Medulla oblongata (tissue), 1 donor: ENCODE measurements at regions not wholly inside any gene's neighbourhood (a gene's known extent, or its start where the extent isn't known, plus 50 kb on each side); places are given as distances from the start of the nearest gene placed in this dataset.
"Not testable (repeated sequence)": the region's sequence is repeated elsewhere in the genome, so short reads cannot be mapped to it uniquely, and the experiment has no call there.

Experiments
- DNase-seq: peaks from one replicate; pipeline ENCODE4 v3.0.0-alpha.2; 2015; ENCODE audit errors: extremely low spot score

DNA sequence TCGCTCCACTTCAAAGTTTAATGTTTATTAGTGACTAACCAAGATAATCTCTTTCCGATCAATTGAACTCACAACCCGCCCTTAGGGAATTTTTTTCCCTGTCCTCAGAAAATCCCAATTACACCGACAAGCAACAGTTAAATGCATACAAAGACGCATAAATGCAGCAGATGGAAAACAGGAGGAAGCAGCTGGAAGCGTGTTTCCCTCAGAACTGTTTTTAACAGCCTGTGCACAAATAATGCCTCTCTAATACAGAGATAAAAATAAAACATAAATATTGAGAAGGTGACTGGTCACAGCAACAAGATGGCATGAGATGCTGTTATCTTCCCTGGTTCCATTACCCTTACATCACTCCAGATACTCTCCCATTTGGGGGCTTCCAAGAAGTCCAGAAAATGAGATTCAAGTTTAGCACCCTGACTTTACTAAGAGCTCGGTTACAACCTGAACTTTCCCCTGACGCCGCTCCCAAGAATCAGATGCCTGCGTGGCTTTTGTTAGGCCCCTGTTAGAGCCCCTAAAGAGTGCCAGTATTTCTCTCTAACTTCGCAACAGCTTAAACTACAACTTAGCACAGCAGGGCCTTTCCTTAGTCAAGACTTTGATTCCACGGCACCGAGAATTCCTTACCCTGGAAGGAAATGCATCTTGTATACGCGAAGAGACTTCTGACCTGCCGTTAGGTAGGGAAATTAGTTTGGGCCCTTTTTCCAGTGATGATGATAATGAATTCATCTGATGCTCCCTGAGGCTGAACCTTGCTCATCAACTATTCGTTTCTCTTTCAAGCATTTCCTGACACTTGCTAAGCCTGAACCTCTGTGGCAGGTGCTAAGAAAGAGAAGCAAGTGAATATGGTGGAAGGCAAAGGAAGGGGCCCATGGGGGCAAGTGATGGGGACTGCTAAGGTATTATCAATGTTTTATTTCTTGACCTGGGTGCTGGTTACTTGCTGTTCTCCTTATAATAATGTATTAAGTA is 137.7 kb upstream of the SMYD2 start:
- DNase-seq, result no peak

DNA sequence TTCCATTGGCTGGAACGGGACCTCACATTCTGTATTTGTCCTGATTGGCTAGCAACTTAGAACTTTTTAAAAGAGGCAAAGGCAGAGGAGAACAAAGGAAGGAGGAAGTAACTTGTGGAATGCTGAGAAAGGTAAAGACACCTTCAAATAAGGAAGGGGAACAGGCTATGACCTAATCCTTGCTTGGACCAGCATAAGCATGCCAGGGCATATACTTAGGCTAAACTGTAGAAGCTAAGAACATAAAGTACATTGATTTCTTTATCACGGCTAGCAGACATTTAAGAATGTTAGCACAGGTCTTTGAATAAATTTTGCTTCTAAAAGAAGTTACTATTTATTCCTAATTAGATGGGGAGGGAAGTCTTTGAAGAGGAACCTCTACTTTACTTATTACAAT is 136.4 kb upstream of the SMYD2 start:
- DNase-seq, result not testable (repeated sequence)

DNA sequence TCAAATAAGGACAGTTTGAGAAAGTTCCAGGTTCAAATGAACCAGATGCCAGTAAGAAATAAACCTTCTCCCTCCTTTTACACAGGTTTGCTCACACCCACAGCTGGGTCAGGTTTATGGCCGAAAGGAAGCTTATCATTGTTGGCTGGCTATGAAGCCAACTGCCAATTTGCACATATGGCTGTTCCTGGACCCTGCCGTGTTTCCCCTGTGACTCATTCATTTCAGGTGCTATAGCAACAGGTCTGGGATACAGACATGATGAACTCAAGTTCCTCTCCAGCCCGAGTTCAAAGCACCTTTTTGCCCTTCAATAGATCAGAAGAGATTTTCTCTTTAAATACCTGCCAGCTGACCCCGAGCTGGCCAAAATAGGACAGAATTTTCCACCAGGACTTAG is 134.4 kb upstream of the SMYD2 start:
- no peak for DNase-seq

DNA sequence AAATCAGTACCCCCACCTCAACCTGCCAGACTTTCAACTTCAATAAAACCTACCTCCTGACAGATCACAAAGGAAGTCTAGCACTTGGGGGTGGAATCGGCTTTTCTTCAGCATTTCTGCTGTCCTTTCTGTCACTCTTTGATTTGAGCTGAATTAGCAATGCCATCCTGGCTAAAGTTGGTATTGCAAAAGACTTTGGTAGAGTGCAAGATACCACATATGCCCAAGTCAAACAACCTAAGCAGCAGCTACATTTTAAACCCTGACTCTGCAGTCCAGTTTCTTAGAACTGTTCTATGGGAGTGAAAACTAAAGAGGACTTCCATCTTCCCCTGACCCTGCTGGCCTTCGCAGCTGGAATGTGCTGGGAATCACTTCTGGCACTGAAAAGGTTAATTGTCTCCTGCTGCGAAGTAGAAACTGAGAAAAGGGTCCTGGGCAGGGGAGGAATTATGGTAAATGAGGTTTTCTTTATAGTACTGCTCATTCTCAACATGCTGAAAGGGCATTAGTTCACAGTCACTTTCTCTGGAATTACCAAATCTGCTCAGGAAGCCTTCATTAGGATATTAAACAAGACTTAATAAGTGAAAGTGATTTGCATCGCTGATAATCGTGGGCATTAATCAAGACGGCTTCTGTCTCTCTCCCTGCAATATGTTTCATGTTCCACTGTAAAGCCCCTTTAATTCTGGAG is 126.2 kb upstream of the SMYD2 start:
- no peak for DNase-seq

DNA sequence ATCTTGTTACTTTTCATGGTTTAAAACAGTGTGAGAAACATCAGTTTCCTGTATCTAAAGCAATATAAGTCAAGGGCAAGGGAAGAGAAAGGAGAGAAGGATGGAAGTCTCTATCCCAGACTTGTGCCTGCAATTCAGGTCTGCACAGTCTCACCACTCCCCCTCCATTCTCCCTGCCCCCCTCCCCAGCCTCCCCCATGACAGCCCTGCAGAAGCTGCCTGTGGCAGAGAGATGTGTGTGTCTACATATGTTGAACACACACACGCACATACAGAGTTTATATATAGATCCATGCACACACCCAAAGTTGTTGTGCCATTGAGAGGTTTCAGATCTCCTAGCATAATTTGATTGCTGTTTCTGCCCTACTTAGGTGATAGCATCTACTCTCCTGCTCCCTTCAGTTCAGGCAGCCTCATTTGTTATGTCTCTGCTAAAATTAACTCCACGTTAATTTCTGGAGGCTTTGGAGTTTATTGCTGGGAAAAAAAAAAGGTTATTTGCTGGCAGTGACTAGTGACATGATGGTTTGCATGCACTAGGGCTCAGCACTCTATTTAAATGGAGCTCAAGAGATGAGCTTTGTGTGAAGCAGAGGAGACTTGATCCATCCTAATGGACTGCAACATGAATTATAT is 124.9 kb upstream of the SMYD2 start:
- DNase-seq, result no peak

DNA sequence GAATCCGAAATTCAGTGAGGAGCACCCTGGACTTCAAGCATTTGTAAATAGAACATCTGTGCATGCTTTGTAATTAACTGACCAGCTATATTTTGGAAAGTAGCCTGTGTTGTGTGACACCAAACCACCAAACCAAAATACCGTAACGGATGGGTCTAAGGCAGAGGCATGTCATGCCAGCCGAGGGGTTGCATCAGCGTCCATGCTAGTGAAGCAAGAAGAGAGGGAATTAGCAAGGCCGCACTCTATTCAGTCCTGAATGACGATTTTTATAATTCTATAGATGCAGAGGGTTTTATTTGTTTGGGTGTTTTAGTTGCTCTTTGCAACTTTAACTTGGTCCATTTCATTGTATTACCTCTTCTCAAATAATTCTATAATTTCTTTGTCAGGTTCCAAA is 116.8 kb upstream of the SMYD2 start:
- no peak for DNase-seq

DNA sequence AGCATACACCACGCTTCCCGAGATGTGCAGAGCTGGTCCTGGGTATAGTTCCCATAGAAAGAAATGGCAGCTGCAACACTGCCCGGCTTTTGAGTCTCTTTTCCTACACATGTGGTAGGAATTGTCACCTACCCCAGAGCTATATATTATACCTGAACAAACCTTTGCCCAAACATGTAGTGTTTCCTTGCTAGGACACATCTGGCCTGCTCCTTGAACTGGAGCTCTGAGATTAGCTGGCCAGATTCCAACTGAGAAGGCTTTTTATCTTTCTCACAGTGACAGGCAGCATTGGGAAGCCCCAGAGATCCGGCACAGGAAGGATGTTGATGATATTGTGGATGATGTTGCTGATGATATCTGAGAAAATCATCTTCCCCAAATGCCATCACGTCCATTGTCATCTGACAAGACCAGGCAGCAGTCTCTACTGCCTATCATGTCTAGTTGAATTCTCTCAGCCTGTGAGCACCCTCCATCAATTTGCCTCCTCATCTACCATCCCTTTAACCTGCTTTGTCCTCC is 115.0 kb upstream of the SMYD2 start:
- no peak for DNase-seq

DNA sequence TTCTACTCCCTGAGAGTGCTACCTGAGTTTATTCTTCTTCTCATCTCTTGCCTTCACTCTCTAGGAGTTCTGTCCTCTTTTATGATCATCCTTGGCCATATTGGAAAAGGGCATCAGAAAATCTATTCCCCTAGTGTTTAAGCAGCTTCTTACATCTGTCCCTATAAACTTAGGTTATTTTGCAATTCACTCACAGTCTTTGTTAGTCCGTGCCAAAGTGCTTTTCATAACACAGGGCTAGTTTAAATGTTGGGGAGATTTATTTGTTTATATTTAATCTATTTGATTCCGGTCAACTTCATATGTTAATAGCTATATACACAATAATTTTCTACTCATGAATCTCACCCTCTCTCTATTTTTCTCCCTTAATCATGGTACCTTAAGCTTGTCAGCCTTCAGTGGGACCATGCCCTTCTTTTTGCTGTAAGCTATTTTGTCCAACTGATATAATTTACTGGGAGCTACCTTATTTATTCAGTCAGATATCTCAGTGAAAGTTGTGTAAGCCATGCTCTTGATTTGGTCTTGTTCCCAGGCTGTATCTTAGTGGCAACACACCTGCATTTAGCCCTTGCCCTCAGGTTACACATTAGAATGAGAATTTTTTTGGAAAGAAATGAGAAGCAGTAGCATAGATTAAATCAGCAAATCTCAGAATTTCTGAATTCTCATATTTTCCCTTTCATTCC is 106.3 kb upstream of the SMYD2 start:
- no peak for DNase-seq

DNA sequence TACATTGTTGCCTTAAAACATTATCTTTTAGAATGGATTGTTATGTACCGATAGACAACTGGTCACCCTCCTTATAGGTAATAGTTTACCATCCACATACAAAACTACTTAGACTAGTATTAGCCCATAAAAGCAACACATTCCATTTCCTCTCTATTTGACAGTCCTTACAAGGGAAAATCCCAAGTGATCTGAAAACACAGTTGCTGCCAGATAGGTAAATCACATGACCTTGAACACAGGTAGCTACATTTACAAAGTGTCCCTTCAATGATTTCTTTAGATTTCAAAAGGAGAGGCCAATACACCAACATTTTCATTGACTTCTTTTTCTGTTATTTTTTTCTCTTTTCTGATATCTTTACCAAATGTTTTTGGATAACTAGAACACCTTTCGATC is 102.9 kb upstream of the SMYD2 start:
- DNase-seq, result no peak

DNA sequence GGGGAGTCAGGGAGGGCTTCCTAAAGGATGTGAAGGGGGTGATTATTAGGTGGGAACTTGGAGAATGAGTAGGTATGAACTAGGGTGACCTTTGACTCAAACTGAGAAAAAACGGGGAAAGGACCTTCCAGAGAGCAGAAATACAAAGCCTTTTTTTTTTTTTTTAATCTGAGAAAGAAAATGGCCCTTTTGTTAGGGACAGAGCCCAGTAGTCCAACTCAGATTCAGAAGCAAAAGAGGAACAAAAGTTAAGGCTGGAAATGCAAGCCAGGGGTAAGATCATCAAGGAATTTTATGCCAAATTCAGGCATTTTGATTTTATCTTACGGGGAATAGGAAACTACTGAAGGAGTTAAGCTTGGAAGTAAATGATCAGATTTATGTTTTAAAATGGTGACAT is 96.0 kb upstream of the SMYD2 start:
- DNase-seq, result peak; percentile 17

DNA sequence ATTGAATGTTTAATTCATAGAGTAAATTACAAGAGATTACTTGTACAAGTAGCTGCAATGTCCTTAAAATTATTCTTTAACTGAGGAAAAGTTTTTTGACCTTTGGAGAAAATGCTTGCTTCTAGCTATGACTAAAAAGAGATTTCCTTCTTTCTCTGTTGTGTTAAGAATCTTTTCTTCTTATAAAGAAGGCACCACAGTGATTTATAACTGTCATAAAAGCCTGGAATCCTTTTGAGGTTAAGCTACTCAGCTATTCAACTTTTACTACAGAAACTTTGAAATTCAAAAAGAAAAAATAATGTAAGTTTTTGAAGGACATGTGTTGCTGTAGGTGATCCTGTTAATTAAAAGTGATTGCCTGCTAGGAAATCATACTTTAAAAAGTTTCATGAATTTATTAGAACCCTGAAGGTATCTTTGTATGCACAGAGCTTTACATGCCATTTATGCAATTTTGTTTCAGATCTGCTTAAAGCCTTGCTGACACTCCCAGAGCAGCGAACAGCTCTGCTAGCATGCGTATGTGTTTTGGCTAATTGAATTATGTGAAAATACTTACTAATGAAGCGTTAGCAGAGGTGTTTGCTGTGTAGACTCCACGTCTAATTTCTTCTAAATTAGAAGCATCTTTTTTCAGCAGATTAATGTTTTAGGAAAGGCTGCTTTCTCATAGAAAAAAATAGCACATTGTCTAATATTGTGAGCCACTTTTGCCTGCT is 94.7 kb upstream of the SMYD2 start:
- DNase-seq, result no peak

DNA sequence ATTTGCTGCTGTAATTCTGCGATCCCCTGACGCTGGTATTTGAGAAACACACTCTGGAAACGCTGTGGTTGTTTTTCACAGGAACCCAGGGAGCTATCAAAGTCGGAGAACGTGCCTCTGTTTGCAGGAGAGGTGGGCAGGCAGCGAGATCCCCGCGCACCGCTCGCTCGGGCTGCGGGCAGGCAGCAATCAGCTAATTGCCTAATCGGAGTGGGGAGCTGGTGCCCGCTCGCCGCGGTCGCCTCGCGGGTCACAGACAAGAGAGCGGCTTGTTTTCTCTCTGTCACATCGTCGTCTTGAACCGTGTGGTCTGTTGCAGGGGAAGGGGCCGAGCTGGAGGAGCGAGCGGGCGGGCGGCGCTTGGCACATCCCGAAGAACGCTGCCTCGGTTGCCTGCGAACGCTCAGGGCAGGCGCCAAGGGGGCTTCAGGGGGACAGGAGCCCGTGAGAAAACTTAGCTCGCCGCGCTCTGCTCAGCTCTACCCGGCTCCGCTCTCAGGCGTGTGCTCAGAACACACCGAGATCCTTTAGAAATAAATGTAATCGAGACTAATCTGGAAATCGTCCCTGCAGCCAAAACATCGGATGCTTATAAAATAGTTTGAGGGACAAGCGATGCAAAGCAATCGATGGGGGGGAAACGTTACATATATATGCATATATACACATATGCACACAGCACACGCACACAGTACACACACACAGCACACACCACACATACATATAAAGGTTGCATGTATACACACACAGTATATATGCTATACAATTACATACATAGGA is 93.6 kb upstream of the SMYD2 start:
- DNase-seq, result peak; percentile 28

DNA sequence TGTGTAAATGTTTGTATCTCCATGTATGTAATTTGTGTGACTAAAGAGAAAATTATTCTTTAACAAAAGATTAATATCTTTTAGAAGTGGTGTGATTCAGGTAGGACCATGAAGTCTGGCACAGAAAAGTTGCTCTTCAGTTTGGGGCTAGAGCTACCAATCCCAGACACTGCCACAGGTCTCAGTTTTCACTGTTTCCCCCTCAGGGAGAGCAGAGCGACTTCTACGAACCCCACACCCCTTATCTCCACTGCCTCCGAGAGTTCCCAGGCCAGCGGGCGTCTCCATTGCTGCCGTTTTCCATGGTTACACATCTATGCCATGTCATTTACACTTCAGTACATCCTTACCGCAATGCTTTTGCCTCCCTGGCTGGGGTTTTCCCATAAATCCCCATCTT is 93.0 kb upstream of the SMYD2 start:
- DNase-seq, result no peak

DNA sequence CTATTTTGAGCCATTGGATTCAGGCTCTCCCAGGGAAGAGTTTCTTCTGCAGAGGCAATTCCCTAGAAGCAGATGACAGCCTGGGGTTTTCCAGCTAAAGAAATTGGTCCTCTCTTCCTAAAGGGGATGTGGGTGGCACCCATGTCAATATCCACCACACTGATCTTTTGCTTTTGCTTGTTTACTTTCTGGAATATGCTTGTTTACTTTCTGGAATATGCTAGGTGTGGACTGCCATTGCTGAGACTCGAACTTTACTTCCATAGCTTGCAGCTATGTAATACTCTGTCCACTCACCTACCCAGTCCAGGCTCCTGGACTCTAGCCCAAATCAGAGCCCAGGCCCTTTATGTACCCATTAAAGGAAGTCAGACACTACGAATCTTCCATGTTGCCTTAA is 92.1 kb upstream of the SMYD2 start:
- no peak for DNase-seq

DNA sequence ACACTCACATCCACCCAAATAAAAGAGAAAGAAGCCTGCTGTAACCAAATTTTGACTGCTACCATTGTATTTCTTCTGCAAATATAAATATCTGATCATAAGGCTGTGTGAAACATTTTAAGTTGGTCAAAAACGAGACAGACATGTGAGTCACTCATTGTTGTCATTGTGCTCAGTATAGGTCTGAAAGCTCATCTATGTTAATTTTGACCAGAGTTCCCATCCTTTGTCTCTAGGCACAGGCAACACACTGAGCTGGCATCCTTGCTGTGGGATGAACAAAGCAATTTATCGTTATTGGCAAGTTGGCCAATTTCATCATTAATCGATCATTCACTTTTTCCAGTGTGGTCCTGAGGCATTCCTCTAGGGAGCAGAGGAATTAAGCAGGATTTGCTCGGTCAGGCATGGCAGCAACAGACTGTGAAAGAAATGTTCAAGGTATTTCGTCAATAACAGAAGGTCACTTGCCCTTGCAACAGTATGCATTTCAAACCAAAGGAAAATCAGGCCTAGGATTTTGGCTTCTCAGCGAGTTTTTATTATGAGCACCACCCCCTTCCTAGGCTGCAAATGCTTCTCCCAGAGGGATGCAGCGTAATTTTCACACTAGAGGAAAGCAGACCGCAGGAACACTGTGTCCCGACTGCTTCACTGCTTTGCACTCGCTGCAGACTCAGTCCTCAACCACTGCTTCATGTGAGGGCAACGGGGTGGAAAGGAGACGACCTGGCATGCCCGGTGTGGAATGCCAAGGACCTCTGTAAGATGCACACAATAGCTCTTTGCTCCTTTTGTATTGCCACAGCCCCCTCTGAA is 87.9 kb upstream of the SMYD2 start:
- no peak for DNase-seq

DNA sequence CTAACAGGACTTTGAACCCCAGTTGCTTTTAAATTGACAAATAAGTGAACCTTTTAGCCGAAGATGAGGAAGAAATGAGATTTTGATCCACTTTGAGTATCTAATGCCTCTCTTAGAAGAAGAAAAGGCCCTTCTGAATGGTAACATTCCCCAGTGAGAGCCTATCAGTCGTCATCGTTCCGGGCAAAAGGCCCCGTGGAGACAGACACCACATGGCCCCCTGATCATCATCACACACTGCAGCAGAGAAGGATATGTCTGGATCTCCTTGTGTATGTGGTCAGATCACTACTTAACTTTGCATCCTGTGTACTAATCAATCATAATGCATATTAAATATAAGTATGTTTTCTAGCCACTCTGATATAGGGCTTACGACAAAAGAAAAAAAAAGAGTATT is 87.3 kb upstream of the SMYD2 start:
- no peak for DNase-seq

DNA sequence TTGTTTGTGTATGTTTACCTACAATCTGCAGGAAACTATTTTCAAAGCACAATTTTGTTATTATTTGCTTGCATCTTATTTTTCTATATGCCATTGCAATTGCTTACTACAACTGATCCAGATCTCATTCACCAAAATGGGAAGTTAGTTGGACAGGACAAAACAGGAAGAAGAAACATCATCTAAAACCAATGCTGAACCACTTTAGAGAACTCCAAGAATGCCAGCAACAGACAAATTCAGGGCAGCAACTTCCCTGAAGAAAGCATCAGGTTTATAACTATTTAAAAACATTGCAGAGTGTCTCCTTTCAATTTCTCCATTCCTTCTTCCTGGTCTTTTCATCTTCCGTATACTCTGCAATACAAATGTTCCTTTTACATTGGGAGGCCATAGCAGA is 82.4 kb upstream of the SMYD2 start:
- DNase-seq, result peak; percentile 66

DNA sequence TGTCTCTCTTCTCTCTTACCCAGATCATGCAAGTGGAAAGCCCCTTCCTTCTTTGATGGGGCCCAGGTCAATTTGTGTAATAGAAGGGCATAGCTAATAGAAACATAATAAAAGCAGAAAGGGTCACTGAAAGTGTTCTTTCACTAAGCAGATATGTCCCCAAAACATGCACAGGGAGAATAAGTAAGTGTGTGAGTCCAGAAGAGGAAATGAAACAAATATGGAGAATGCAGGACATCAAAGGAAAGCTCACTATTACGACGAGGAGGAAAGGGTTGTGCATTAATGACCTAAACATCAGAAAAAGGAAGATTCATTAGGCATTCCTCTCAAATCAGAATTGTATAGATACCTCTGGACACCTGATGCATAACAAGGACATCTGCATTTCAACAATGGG is 81.4 kb upstream of the SMYD2 start:
- no peak for DNase-seq

DNA sequence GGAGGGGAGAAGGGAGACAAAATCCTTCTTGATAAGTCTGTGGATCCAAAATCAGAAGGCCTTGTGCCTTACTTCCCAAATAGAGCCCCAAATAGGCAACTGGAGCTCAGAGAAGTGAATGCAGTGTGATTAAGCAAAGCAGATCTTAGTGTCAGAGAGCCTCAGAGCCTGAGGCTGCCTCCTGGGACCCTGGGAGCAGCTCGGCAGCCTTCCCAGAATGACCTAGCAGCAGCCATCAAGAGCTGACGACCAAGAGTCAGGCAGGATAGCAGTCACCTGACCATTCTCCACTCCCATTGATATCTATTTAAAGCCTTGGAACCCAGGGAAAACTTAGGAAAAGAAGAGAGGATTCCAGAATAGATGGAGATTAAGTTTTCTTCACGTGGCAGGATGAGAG is 78.0 kb upstream of the SMYD2 start:
- DNase-seq, result no peak
